ENCODE measurements at regions not wholly inside any gene's neighbourhood (a gene's known extent, or its start where the extent isn't known, plus 50 kb on each side); places are given as distances from the start of the nearest gene placed in this dataset.

- Mint-ChIP-seq H3K9me3 (no peaks in the 10 kb centered on the region), H3K4me1 (ENCODE audit: unreplicated experiment) (no peaks in the 10 kb centered on the region), H3K4me3 (no peak overlapping the region), H3K27me3 (no peaks in the 10 kb centered on the region), H3K27ac (no peak overlapping the region), H3K36me3 (no peaks in the 10 kb centered on the region)
- no peak for DNase-seq (ENCODE audit: extremely low spot score, unreplicated experiment)
- TF ChIP-seq CTCF (conservative IDR thresholded peaks at IDR 0.05), result no peak
Measured at GRCh38 chr7:120216947-120217346, 56.0 kb upstream of the KCND2 start.

GRCh38 chr7:120218712-120219111 is 54.3 kb upstream of the KCND2 start:
- TF ChIP-seq CTCF (conservative IDR thresholded peaks at IDR 0.05), result no peak
- Mint-ChIP-seq H3K4me1 (ENCODE audit: unreplicated experiment) (no peaks in the 10 kb centered on the region), H3K27ac (no peak overlapping the region), H3K36me3 (no peaks in the 10 kb centered on the region), H3K4me3 (no peak overlapping the region), H3K27me3 (no peaks in the 10 kb centered on the region), H3K9me3 (no peaks in the 10 kb centered on the region)
- DNase-seq (ENCODE audit: extremely low spot score, unreplicated experiment), result no peak

GRCh38 chr7:120221666-120222065 is 51.3 kb upstream of the KCND2 start:
- Mint-ChIP-seq H3K4me3 (no peak overlapping the region), H3K27me3 (no peaks in the 10 kb centered on the region), H3K4me1 (ENCODE audit: unreplicated experiment) (no peaks in the 10 kb centered on the region), H3K9me3 (no peaks in the 10 kb centered on the region), H3K27ac (no peak overlapping the region), H3K36me3 (no peaks in the 10 kb centered on the region)
- no peak for DNase-seq (ENCODE audit: extremely low spot score, unreplicated experiment)
- no peak for TF ChIP-seq CTCF (conservative IDR thresholded peaks at IDR 0.05)
